ENCODE measurements at regions not wholly inside any gene's neighbourhood (a gene's known extent, or its start where the extent isn't known, plus 50 kb on each side); places are given as distances from the start of the nearest gene placed in this dataset.

DNA sequence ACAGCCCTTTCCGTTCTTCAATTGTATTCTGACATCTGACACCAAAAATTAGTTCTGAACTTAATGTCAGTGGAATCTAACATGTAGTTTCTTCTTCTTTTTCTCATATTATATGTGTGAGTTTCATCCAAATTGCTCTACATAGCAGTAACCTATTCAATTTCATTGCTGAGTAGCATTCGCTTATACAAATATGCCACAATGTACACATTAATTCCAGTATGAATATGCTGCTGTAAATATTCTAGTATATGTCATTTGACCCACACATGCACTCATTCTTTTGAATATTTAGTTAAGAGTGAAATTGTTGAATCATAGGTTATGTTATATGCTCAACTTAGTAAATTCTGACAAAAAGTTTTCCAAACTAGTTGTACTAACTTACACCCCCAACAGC is 550.9 kb downstream of the CHSY3 start:
- TF ChIP-seq CREB1 (IDR thresholded peaks at IDR 0.05; ENCODE audit: low read depth) (no peak), YY1 (IDR thresholded peaks at IDR 0.05; ENCODE audit: low read depth, low read length) (no peak), JUND (IDR thresholded peaks at IDR 0.05; ENCODE audit: low read depth, low read length) (no peak), EZH2 (IDR thresholded peaks at IDR 0.05; ENCODE audit: borderline replicate concordance, control insufficient read depth, low read depth, low read length) (no peak), POLR2A (IDR thresholded peaks at IDR 0.05; ENCODE audit: low read depth, low read length) (no peak), NR2C2 (IDR thresholded peaks at IDR 0.05; ENCODE audit: borderline replicate concordance, control insufficient read depth, insufficient read length, low read depth) (no peak)
